GM18505 (cell line): ENCODE measurements at regions not wholly inside any gene's neighbourhood (a gene's known extent, or its start where the extent isn't known, plus 50 kb on each side); places are given as distances from the start of the nearest gene placed in this dataset.

Source experiments
- ATAC-seq: cut with Tn5 transposase; IDR thresholded peaks from one replicate; pipeline ENCODE4 v1.9.1; 2021; ENCODE audit not compliant: unreplicated experiment
- POLR2A ChIP-seq: IDR thresholded peaks from 4 replicates; pipeline ENCODE4 v1.6.1; 2011; ENCODE audit warnings: borderline replicate concordance; ENCODE audit not compliant: insufficient read depth, insufficient read length; ENCODE audit errors: extremely low read depth

DNA sequence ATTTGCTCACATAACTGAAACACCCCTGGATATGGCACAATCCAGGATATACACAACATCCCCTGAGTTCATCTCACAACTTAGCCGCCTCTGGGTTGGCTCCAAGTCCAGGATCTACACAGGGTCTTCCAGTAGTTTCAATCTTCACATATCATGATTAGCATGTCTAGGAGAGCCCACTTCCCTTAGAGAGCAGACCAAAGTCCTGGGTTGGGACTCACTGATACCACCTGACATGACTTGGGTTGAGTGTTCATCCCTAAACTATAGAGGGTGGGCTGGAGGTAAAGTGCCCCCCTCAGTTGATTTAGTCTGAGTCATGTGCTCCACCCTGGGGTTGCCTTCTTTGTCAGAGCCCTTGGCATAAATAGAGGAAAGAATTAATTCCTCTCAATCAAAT is 493.6 kb upstream of the PPP2R3A start:
- ATAC-seq: no peak
- no peak for TF ChIP-seq POLR2A

- no peak for TF ChIP-seq POLR2A
- no peak for ATAC-seq
Measured at GRCh38 chr3:135473449-135473848, 492.1 kb upstream of the PPP2R3A start.

DNA sequence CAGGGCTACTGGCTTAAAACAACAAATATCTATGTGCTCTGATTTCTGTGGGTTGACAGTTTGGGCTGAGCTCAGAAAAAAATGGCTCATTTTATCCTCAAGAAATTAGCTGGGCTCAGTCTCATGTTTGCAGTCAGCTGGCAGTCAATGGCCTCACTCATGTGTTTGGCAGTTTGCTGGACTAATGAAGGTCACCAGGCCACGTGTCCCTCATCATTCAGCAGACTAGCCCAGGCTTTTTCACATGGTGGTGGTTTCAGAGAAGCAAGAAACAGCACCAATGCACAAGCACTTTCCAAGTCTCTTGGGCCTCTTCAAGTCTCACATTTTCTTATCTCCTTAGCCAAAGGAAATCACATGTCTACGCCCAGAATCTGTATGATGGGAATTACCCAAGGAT is 478.3 kb upstream of the PPP2R3A start:
- TF ChIP-seq POLR2A: no peak
- ATAC-seq: no peak

DNA sequence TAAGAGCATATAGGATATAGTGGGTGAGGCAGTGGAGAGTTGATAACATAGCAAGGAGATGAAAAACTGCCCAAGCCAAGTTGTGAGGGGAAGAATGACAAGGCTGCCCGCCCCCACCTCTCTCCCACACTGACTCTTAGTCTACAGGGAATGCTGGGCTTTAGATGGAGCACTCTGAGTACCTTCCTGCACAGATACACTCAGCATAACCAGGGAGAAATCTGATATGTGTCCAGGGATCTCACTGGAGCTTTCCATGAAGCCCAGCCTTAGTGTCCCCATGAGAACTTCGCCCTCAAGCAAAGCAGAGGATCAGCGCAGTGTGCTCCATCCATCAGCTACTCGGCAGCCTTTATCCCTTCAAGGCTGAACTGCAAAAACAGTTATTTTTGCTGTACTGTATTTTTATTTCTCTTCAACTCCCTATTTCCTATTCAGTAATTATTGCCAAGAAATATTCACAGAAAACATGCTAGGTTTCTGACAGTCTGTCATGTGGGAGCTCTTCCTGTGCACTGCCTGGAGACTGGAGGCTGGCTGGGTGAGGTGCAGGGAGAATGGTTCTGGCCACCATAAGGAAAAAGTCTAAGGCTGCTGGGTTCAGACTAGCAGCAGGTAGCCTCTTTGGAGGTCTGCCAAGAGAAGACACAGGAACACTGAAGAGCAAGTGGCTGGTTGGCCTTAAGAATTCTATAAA is 475.2 kb upstream of the PPP2R3A start:
- TF ChIP-seq POLR2A: no peak
- no peak for ATAC-seq

DNA sequence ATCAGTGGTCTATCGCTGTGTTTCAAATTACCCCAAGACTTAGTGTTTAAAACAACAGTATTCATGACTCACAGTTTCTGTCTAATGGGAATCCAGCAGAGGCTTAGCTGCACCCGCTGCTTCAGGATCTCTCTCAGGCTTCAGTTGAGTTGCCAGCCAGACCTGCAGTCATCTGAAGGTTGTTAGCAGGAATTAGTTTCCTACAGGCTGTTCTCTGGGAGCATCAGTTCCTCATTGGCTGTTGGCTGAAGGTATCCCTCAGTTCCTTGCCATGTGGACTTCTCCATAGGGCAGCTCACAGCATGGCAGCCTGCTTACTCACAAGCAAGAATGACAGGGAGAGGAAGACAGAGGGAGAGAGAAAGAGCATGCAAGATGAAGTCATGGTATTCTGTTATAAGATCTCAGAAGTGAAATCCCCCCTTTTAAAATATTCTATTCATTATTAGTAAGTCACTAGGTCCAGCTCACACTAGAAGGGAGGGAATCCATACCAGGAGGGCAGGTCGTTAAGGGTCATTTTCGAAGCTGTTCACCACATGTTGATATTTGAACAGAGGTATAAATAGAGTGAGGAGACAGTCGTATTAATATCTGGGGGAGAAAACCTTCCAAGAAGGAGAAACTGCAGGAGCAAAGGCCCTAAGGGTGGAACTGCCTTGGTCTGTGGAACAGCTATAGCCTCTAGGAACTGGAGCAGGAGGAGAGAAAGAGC is 473.9 kb upstream of the PPP2R3A start:
- no peak for TF ChIP-seq POLR2A
- no peak for ATAC-seq

DNA sequence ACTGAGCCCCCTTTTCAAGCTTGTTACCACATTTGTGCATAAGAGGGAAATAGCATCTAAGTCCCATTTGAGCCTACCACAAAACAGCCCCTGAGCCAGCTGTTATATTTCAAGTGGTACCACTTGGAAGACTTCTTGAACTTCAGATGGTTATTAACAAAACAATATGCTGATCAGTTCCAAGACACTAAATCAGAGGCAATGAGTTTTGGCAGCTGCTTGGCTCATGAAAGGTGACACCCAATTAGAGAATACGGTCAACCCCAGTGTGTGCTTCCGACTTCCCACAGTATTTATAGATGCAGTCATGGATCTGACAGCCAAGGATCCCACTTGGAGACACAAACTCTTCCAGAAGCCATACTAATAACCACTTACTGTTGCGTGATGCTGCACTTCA is 469.6 kb upstream of the PPP2R3A start:
- ATAC-seq: no peak
- TF ChIP-seq POLR2A: no peak

DNA sequence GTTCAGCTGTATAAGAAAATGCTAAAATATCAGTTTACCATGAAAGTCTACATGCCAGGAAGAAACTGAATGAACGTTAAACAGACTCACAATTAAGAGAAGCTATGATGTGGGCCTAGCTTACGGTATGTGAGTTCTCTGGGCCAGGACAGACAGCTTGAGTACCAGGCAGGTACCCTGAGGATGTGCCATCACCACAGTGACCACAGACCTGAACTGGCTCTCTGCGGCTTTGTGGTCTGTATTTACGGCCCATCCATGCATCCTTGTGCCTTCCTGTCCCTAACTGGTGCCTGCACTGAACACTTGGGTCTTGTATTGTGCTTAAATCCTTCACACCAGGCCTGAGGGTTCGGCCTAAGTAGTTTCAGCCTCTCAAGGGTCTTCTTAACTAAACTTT is 467.5 kb upstream of the PPP2R3A start:
- ATAC-seq: no peak

GRCh38 chr3:135499426-135499825 is 466.1 kb upstream of the PPP2R3A start:
- ATAC-seq: no peak
- no peak for TF ChIP-seq POLR2A

More for the DNA sequence above, 467.5 kb upstream of the PPP2R3A start:
- no peak for TF ChIP-seq POLR2A

DNA sequence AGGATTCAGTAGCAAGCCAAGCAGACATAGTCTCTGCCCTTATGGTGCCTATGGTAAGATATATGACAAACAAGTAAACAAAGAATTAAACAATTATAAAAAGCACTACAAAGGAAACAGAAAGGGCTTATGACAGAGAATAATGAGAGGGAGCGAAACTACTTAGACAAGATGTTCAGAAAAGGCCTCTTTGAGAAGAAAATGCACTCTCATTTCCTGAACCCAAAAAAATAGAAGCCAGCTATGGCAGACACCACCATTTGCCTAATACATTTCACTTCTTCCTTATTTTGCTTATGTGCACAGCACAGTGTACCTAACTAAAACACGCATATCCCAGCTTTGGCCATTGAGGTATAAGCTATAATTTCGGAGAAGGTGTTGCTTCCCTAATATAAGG is 465.5 kb upstream of the PPP2R3A start:
- no peak for ATAC-seq
- TF ChIP-seq POLR2A: no peak

GRCh38 chr3:135503065-135503759 is 462.3 kb upstream of the PPP2R3A start:
- no peak for ATAC-seq
- no peak for TF ChIP-seq POLR2A

GRCh38 chr3:135503760-135504686 is 461.5 kb upstream of the PPP2R3A start:
- TF ChIP-seq POLR2A: no peak
- no peak for ATAC-seq

DNA sequence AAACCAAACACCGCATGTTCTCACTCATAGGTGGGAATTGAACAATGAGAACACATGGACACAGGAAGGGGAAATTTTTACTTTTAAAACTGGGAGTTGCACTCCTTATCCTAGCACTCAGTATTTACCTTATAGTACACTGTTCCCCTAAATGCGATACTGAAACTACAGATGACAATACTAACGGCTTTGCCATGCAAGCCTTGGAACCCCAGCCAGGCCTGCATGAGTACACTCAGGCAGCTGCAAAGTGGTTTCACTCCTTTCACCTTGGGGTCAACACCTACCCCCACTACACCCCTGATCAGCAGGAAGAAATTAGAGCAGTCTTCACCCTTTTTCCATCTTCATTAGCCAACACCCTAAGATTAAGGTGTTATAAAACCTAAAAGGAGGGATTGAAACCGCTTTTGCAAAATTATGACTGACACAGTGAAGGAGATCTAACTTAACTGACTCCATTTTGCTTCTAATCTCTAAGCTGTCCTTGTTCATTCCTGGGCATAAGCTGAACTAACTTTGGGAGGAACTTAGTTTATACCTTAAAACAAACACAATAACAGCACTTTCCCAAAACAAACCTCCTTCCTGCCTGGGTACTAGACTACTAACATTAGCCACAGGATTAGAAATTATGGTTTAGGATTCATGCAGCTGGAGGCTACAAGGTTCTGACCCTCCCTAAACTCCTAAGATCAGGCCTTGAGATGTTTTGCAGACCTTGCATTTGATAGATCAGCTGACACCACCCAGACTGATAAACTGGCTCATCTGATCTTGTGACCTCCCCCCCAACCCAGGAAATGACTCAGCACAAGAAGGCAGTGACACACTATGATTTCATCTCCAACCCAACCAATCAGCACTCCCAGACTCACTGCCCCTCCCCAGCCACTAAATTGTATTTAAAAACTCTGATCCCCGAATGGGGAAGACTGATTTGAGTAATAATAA is 452.1 kb upstream of the PPP2R3A start:
- TF ChIP-seq POLR2A: no peak
- no peak for ATAC-seq

DNA sequence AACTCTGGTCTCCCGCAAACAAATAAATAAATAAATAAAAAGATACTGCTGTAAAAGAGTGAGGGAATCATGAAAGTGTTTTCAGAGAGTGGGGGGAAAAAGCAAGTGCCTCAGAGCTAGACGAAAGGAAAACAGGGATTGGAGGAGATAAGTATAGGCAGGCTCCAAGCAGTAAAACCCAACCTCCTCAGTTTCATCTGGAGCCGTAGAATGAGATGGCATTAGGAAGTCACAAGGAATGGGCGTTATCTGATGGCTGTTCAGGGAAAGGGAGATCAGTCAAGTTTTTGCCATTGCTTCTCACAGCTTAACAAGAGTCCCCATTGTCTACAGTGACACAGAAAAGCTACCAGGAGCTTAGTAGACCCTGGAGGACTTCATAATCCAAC is 451.5 kb upstream of the PPP2R3A start:
- TF ChIP-seq POLR2A: no peak
- no peak for ATAC-seq

- TF ChIP-seq POLR2A: no peak
- ATAC-seq: no peak
Measured at GRCh38 chr3:135516143-135516542, 449.4 kb upstream of the PPP2R3A start.
